NCI-H748 treated with DMSO at 0.1 percent for 48 hours (cell line): ENCODE measurements at regions not wholly inside any gene's neighbourhood (a gene's known extent, or its start where the extent isn't known, plus 50 kb on each side); places are given as distances from the start of the nearest gene placed in this dataset.

Experiments
- DNase-seq: peaks from one replicate; lab custom pipeline; 2025; lab: John Stamatoyannopoulos, UW

DNA sequence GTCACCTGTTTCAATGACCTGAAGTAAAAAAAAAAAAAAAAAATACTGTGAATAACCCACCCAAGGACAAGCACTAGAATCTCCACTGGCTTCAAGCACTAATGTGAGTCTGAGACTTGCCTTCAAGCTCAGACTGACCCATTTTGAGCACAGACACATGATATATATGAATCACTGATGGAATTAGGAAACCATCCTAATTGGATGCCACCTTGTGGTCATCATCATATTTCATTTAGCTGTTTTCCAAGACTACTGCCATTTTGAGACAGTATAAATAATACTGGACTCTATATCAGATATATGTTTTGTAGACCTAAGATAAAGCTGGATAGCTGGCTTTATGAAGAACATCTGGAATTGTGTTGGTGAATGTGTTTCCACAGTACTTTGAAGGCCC lies 1232.0 kb downstream of the KCNT2 start:
- no peak for DNase-seq

DNA sequence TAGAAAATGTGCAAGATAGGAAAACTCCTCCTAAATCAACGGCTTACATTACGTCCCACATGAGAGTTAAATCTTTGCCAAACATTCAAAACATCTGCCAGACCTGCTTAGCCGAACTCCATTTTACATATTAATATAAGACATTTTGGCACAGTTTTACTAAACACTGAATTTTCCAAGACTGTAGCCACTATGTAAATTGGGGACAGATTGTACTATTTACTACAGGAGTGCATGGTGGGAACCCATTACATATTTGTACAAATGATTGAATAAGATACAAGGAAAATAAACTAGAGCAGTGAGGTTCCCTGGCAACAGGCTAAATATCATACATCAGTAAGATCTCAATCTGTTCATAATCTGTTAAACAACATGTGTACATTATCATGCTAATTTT lies 1234.4 kb downstream of the KCNT2 start:
- no peak for DNase-seq

DNA sequence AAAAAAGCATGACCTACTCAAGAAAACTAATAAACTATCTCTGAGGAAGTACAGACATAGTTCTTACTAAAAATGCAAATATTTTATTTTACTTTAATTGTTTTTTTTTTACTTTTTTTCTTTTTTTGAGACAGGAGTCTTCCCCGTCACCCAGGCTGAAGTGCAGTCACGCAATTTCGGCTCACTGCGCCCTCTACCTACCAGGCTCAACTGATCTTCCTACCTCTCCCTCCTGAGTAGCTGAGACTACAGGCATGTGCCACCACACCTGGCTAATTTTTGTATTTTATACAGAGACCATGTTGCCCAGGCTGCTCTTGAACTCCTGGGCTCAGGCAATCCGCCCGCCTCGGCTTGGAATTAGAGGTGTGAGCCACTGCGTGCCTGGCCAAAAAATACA lies 1263.1 kb downstream of the KCNT2 start:
- DNase-seq: no peak

GRCh38 chr1:195337646-195338045 lies 1270.6 kb downstream of the KCNT2 start:
- no peak for DNase-seq

DNA sequence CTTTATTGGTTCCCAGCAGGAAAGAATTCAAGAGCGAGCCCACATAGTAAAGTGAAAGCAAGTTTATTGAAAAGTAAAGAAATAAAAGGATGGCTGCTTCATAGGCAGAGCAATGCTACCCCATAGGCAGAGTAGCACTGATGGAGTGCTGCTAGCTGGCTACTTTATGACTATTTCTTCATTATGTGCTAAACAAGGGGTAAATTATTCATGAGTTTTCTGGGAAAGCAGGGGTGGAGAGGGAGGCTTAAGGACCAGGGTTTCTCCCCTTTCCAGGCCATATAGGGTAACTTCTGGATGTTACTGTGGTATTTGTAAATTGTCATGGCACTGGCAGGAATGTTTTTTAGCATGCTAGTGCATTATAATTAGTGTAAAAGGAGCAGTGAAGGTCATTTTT lies 1271.4 kb downstream of the KCNT2 start:
- no peak for DNase-seq

DNA sequence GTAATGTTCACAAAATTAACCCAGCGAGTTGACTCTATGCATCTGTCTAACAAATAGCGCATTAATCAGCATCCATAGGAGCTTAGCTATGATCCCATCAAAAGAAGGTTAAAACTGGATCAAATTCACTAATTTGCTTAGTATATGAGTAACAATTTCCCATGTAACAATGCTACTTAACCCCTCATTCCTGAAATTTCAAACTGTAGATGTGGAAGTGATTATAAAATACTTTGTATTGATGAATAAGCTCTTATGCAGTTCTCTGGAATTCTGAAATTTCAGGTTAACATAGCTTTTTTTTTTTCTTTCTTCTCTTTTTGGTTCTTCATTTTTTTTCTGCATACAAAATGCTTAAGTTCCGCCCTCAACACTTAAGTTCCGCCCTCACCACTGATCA lies 1272.7 kb downstream of the KCNT2 start:
- no peak for DNase-seq

- no peak for DNase-seq
These were observed 1276.1 kb downstream of the KCNT2 start for GRCh38 chr1:195332102-195332501.

- no peak for DNase-seq
These were observed 1279.6 kb downstream of the KCNT2 start for GRCh38 chr1:195328681-195329080.

- no peak for DNase-seq
These were observed 1280.1 kb downstream of the KCNT2 start for GRCh38 chr1:195328102-195328501.

DNA sequence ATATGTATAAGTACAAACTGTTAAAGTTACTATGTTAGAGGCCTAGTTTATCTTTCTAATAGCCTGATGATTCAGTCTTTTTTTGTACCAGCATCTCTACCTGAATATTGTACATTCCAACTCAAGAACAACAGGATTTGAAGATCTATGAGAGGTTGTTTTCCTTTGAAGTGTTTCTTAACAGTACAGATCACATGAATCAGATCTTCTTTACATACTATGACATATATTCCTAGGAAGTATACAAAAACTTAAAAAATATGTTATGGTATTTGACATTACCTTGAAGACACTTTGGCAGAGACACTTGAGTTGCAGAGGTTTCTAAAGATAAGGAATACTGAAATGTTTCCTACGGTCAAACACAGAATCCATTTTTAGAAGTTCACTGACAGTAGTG lies 1280.9 kb downstream of the KCNT2 start:
- DNase-seq: no peak

GRCh38 chr1:195326325-195326724 lies 1281.9 kb downstream of the KCNT2 start:
- DNase-seq: no peak

DNA sequence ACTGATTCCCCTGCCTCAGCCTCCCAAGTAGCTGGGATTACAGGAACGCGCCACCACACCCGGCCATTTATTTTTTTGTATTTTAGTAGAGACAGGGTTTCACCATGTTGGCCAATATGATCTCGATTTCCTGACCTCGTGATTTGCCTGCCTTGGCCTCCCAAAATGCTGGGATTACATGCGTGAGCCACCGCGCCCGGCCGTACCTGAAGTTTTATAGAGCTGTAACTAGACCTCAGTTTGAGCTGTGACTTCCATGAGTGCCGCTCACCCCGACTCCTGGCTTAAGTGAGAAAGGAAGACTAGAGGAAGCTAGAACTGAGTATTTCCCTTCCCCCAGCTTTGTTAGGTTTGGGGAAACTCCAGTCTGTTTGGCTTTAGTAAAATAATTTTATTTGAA lies 1283.1 kb downstream of the KCNT2 start:
- DNase-seq: no peak

- DNase-seq: no peak
These were observed 1302.0 kb downstream of the KCNT2 start for GRCh38 chr1:195306281-195306680.

GRCh38 chr1:195294911-195295310 lies 1313.3 kb downstream of the KCNT2 start:
- no peak for DNase-seq

DNA sequence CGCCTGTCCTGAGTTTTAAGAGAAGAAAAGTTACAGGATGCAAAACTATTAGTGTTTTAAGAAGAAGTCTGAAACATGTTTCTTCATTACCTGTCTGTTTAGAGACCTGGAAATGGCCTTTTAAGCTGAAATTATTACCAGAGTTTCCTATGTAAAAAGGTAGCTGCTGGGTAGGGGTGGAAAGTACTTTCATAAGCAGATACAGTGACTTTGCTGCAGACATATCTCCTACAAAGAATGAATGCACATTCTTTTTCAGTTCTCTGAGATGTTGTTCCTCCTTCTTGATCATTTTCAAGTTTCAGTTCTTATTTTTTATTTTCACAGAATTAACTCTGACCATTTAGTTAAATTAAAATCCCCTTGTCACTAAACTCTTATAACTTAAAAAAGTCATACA lies 1329.6 kb downstream of the KCNT2 start:
- no peak for DNase-seq

DNA sequence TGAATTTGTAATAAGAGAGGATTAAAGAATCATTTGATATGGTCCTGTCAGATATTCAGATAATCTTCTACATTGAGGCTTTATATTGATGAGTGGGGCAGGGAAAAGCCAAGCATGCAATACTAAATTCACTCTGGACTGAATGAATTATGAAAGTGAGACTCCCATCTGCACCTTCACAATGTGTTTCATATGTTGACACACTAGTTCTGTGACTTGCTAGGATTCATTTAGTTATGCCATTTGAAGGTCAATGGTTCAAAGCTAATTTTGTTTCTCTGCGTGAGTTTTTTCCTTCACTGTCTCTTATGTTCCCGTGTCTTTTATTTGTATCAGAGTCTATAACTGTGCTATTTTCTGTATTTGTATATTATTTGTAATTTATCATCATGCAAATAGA lies 1332.5 kb downstream of the KCNT2 start:
- no peak for DNase-seq

GRCh38 chr1:195251900-195252299 lies 1356.3 kb downstream of the KCNT2 start:
- no peak for DNase-seq

DNA sequence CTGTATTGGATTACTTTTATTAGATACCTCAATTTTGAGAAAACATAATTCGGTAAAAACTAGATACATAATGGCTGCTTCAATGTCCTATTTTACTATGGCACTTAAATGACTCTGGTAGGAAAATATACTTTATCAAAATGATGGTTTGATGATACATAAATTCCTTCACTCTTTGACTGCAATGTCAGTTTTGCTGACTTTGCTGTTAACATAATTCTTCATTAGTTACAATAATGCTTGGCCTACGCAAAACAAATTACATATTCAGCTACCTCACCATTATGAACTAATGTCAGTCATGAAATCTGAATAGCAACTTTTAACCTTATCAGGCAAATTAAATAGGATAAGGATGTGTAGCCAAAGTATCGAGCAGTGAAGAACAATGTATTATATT lies 1364.7 kb downstream of the KCNT2 start:
- no peak for DNase-seq

- no peak for DNase-seq
These were observed 1367.2 kb downstream of the KCNT2 start for GRCh38 chr1:195241066-195241465.

DNA sequence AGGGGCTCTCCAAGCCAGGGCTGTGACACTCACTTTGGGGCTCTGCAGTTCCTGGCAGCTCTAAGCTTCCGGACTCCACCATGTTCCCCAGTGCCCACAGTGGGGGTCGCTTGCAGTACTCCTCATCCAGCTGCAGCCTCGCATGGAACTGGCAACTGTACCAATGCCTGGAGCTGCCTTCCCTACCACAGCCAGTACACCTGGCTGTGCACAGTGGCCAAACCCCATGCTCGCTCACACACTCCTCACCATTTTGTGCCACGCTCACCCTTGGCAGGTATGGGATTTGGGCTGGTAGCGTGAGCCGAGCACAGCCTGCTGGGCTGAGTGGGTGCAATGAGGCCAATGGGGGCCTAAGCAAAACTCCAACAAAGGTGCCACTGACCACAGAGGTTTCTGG lies 1369.9 kb downstream of the KCNT2 start:
- no peak for DNase-seq

GRCh38 chr1:195236991-195237889 lies 1371.0 kb downstream of the KCNT2 start:
- DNase-seq: no peak

DNA sequence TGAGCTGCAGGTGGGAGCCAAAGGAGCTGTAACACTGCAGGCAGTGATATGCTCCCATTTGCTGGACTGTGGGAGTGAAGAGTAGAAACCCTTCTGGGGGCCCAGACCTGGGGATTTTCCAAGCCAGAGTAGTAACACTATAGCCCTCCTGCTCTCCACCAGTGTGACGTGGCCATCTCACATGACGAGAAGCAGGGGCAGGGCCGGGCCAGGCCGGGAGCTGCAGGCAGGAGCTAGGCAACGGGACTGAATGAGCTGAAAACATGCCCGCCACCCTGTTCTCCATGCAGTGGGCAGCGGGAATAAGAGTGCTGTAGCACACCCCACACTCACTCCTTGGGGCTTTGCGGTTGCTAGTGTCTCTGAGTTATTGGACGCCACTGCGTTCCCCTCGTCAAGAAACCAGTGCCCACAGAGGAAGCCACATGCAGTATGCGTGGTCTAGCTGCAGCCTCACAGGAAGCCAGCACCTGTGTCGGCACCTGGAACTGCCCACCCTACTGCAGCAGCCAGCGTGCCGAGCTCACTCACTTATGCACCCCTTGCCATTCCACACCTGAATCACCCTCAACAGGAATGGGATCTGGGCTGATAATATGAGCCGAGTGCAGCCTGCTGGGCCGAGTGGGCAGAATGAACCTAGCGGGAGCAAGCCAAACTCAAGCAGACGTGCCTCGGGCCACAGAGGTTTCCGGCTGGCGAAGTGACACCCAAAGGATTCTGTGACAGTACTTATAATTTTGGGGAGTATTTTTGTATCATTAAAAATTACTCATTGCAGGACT lies 1389.6 kb downstream of the KCNT2 start:
- no peak for DNase-seq

DNA sequence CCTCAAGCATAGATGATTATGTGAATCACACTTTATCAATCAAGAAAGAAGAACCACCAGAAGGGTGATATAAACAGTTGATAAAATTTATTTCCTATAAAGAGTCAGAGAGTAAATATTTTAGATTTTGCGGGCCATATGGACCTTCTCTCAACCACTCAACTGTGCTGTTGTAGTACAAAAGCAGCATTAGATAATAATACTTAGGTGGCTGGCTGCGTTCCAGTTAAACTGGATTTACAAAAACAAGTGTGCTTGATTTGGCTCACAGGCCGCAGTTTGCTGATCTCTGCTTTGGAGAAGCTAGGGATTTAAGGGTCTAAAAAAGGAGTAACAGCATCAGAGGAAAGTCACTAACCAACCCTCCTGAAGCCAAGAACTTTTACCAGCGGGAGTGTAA lies 1406.0 kb downstream of the KCNT2 start:
- DNase-seq: peak; percentile 60
